ENCODE measurements at regions not wholly inside any gene's neighbourhood (a gene's known extent, or its start where the extent isn't known, plus 50 kb on each side); places are given as distances from the start of the nearest gene placed in this dataset.

DNA sequence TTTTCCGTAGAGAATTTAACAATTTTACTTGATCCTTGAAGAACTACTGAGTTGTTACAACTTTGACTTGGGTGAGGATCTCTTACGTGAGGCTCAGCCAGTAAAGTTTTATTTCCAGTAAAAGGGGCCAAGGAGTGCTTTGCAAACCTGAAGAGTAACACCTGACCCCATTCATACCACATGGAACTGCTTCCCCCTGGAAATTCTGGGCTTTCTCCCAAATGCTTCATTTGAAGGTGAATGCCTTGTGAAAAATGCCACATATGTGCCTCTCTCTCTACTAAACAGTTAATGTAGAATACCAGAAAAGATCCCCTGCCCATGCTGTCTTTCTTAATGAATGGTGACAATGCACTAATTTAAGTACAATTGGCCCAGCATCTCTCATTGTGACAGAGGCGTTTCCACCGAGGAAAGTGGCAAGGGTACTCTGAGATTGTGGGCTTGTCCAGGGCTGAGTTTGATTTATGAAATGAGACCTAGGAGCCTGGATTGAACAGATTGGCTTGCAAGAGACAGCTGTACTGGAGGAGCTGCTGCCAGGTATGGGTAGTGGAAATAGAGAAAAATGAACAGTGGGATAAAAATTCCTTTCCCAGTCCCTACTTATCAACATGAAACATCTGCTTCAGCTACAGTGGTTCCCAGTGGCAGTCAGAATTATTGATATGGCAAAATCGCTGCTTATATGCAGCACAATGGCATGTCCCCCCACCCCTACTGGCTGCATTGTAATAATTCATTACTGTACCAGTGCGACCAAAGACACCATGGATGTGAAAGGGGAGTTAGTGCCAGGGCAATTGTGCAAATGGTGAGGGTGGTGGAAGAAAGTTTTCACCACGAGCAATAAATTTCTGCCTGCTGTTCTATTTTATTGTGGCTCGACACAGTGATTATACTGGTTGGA lies 843.7 kb upstream of the WWC1 start:
- no peak for DNase-seq

DNA sequence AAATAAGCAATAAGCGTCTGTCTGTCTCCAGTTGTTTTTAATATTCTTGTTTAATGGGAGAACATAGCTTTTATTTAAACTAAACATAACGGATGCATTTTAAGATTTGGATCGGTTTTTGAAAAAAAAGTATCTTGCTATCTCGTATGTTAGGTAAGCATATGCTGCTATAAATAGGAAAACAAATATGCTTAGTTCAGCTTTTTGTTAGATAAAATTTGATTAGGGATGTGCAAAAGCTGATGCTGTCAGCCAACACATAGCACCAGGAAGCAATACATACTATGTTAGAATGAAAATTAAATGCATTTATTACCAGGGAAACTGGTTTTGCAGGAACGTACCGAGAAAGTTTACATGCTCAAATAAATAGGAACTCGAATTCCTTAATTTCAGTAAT lies 843.1 kb upstream of the WWC1 start:
- no peak for DNase-seq

DNA sequence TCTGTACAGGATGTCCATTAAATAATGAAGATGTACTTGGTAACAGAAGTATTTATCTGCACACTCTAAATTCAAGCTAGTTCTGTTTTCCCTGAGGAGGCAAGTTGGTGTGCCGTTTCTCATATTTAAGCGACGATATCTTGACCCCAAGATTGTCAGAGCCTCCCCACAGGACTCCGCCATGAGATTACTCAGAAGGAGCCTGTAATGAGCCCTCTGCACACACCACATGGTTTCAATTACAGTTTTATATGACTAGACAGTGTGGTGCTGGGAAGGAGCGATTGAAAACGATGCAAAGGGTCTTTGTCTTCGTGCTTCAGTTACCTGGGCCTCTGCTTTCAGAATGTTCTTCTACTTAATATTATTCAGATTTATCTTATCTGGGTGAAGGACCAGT lies 840.4 kb upstream of the WWC1 start:
- no peak for DNase-seq

DNA sequence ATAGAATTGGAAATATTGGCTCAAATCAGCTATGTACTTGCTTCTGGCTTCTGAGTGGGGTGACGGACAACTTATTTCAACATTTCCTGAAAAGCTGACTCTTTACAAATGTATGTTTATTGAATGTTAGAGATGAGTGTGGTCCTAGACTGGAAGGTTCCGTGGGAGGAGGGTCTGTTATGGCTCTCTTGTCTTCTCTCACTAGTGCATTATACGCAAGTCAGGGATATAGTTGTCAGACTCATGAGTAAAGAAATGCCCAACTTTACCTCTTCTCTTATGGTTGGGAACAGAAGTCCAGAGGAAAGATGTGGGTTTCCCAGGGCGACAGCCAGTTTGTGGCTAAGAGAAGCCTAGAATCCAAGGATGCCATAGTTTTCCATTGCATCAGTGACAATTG lies 839.3 kb upstream of the WWC1 start:
- no peak for DNase-seq

DNA sequence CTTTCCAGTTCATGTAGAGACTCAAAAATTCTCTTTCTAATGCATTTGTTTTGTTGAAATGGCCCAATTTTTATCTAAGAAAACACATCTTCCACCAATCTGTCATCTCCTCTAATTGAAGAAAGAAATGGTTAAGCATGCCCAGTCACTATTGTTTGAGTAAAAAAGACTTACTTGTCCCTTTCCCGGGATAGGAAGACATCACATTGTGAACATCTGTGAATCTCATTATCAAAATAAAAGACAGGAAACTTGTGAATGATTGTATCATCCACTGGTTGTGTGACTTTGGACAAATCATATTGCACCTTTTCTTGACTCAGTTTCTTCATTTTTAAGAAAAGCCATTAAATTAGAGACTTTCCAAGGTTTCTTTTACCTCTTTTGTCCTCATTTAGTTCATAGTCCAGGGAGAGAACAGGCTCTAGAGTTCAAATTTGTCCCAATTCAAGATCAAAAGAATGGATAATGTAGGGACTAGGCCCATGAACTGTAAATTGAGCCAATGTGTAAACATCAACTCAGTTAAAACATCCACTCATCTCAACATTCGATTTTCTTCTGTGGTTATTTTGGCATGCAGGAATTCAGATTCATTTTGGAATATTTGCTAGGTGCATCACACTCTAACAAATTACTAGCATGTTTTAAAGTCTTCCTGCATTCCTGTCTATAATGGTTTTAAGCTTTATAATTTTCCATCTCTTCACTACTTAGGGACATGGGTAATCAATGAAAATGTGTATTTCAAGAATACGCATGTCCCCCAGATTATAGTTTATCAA lies 838.0 kb upstream of the WWC1 start:
- DNase-seq, result no peak

DNA sequence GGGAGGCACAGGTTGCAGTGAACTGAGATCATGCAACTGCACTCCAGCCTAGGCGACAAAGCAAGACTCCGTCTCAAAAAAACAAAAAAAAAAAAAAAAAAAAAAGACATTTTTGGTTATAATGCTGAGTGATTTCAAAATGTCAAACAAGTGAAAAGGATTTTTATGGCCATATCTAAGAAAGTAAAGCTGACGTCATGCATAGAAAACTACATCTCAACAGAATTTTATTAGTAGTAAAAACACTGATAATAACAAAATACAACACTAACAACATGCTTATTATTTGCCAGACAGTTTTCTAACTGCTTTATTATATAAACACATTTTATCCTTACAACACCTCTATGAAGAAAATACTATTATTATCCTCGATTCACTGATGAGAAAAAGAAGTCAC lies 833.0 kb upstream of the WWC1 start:
- no peak for DNase-seq

DNA sequence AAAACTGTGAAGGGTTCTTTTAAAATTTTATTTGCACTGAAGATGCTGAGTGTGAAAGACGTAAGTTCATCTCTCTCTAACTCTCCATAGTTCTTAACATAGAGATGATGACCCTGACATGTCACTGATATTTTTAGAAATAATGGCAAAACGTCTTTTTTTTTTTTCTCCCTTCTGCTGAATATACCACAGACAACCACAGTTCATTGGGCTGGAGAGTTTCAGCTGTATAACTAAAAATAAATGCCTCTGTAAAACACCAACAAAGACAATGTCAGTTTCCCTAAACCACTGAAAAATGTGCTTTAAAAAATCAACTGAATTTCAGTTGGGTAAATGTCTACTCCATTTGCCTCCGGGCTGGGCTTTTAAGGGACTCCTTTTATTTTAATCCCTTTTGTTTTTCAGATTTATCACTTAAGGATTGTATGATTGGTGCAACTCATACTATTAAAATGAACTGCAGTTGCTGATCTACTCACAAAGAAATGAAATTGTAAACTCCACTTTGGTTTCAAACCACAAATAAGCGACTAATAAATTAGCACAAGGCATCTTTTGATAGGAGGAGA lies 830.9 kb upstream of the WWC1 start:
- no peak for DNase-seq

DNA sequence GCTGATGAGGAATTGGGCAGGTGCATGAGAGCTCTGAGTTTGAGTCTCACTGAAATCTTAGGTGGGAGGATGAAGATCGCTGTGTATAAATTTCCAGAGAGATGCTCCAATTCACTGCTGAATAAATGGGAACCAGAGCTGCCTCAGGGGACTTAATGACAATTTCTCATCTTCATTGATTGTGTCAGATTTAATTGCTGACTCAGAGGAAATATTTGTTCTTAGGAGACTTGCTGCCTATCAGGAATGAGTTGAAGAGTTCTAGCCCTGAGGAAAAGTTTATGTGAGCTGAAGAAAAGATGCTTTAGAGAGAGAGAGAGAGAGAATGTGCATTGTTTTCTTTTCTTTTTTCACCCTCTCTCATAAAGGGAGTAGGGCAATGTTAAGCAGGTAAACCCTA lies 827.5 kb upstream of the WWC1 start:
- DNase-seq, result no peak

DNA sequence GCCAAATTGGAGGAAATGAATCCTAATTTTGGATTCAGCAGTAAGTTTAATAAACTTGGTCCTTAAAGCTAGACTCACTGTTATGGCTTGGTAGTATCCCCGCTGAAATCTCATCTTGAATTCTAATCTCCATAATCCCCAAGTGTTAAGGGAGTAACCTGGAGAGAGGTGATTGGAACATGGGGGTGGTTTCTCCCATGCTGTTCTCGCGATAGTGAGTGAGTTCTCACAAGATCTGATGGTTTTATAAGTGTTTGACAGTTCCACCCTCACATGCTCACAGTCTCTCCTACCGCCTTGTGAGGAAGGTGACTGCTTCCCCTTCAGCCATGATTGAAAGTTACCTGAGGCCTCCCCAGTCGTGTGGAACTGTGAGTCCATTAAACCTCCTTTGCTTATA lies 824.5 kb upstream of the WWC1 start:
- DNase-seq, result no peak

DNA sequence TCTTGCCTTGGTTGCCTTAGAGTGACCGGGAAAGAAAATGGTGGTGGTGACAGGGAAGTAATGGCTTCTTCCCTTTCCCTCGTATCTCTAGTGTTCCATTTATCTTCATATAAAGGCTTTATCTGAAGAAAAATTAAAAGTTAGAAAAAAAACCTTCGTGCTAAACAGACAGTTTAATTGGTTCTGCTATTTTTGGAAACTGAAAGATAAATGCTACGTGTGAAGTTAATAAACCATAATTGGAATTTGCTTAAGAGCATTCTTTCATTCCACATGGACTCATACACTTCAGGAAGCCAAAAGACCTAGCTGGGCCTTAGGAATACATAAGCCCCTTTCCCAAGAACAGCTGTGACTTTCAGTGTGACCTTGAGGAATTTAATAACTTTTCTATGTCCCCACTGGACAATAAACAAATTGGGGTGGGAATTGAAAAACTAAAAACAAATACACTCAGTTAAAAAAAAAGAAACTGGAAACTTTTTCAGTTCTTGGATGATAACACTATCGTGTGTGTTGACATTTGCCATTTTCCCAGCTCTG lies 818.8 kb upstream of the WWC1 start:
- DNase-seq, result no peak

DNA sequence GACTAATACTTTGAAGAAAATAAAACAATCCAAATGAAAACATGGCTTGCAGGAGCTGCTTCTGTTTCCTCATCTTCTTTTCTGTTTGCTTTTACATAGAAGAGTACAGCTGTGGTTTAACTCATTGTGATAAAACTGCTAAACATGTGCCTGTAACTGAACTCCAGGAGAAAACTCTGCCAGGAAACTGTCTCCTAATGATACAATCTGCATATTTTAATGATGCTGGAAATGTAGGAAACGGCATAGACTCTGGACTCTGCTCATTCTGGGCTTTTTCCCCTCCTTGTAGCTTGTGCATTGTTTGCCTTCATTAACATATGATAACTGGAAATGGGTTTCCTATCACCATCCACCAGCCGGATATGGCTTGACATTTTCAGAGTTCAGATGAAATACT lies 813.3 kb upstream of the WWC1 start:
- no peak for DNase-seq

DNA sequence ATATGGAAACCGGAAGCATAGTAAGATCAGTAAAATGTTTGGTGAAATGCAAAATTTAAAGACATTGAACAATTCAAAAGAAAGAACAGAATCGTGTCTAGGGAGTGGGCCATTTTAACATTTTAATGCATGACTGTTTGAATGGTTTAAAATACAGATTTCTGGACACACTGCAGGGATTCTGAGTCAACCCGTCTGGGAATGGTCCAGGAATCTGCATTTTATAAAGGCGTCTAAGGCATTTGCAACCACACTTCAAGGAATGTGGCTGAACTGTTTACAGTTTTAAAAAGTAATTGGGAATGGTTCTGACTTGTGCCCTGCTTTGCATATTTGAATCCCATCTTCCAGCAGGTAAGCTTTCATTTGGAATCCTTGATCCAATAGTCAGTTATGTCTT lies 811.7 kb upstream of the WWC1 start:
- no peak for DNase-seq

DNA sequence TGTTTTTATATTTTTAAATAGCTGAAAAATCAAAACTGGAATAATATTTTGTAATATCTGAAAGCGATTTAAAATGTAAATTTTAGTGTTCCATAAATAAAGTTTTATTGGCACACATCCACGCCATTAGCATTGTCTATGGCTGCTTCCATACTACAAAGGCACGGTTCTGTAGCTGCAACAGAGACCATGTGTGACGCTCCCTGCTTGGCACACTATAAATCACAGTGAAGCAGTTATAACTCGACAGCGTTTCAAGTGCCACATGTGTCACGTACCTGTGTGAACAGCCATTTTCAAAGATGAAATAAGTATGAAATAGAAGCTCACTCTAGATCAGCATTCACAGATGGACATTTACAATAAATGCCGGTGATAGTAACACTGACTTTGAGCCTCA lies 810.1 kb upstream of the WWC1 start:
- no peak for DNase-seq

DNA sequence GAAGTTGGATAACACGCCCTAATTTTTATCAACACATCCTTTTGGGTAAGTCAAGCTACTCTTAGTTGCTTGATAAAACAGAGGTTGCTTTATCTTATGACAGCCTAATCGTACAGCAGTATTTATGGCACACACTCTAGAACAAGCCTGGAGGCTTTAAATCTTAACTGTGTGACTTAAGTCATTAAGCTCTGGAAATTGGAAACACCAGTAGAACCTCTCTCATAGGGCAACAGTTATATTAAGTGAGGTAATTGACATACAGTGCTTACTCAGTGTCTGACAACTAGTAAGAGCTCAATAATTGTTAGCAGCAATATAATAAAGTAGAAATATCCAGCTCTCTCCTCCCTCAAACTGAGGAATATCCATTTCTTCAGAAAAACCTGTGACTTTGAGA lies 808.9 kb upstream of the WWC1 start:
- DNase-seq, result no peak

DNA sequence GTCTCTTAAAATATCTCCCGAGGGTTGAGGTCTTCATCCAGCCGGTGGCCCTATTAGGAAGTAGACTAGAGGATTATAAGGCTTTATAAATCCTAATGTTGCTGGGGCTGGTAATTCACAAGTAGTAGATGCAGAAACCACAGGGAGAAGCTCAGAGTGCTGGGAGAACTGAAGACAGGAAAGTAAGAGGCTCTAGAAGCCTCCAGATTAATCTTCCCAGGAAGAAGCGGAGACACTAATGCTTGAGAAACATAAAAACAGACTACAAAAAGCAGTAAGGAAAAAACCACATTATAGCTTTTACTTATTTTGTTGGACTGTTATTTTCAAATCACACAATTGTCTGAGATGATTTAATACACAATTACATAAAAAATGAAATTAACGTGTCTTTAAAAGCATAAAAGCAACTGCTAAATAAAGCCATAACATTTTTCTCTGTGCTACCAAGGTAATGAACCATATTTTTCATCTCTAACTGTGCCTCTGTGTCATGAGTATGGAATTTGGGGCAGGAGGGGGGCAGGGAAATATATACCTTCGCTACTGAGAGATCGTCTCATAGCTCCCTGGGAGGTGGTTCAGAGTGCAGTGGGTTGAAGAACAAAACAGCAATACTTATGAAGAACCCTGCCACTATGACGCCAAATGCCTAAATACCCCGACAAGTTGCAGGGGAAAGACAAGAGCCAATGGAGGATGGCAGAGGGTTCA lies 806.2 kb upstream of the WWC1 start:
- no peak for DNase-seq

DNA sequence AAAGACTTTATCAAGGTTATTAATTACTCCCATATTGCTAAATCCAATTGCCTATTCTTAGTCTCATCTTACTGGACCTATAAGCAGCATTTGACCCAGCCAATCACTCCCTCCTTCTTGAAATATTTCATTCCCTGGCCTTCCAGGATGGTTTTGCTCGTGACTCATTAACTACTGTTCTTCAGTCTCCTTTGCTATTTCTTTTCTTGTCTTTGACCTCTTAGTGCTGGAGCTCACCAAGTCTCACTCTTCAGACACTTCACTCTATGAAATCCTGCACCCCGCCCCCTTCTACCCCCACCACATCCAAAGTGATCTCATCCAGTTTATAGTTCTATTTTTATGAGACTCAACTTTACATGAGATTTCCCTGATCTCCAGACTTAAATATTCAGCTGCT lies 803.1 kb upstream of the WWC1 start:
- no peak for DNase-seq

DNA sequence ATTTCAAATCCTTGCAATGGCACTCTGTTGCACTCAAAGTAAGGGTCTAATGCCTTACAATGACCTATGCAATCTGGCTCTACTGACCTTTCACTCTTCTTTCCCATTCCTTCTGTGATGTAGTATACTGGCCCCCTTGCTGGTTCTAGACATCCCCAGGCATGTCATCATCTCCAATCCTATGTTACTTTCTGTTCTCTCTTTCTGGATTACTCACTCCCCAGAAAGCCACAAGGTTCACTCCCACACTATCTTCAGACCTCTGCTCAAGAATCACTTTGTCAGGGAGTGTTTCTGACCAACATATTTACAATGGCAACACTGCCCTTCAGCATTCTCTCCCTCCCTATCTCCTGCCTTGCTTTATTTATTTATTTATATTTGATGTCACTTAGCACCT lies 802.2 kb upstream of the WWC1 start:
- DNase-seq, result no peak

DNA sequence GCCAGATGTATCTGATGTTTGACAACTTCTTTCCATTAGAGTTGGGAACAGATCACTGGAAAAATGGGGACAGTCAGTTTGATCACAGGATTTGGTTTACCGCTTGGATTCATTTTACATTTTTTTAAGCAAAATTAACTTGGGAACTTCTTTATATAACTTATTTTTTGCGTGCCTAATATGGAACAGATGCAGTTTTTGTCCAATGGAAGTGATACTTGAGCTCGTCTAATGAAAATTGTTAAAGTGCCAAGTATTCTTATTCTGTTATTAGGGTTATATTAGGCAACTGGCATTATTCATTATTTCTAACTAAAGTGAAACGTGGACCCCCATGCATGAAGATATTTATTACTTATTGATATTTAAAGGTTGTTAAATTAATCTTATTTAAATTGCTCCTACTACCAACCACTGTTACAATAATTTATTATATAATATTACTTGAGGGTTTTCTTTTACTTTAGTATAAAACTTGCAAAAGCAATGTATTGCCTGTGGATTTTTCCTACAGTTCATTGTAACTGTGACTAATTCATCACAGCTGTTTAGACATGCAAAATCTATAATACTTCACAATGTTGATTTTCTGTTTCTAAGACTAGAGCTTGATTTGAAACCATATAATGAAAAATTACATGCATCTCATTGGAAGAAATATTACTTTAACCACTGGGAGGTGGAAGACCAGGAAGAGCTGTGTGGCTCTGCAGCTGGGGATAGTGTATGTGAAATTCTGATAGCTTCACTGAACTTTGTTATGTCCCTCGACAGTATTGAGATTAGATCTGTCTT lies 787.3 kb upstream of the WWC1 start:
- no peak for DNase-seq

DNA sequence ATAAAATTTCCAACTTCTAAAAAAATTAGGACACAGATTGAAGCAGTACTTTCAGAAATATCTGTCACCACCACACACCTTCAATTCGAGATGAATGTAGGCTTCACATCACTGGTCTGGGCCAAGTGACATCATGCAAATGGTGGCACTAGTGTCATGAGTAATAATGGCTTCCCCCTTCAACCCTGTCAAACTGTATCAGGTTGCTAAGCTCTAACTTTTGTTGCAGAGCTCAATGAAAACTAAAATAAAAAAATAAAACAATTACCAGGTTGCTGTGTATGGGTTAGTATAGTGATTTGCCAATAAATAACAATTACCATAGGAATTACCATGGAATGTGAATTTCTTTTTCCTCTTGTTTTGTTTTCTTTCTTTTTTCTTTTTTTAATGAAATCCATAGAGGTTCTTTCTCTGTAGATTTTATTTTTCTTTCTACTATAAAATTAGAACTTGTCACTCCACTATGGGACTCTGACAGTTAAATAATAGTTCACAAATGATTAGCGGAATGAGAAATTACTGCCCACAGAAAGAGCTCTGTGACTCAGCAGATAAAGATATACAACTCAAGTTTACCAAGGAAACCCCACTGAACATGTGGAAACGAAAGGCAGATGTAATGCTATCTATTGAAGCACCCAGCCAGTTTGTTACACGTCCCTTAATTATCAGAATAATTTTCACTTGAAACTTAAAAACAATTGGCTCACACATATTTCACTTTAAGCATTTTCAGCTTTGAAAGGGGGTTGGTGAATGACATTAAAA lies 783.8 kb upstream of the WWC1 start:
- no peak for DNase-seq

DNA sequence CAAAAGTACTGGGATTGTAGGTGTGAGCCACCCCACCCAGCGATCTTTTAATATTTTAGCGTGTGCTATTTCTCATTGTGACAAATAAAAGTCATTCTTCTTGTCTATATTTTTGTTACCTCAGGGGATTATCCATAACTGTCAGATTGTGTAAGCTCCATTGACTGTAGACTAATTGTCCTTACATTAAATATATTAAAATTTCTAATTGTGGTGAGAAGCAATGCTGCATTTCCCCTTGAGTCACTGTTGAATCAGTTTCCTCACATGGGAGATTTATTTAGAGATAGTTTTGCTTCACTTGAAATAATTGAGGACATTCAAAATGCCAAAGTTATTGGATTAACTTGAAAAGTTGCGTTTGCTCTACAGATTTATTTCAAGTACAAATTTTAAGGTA lies 782.4 kb upstream of the WWC1 start:
- no peak for DNase-seq

DNA sequence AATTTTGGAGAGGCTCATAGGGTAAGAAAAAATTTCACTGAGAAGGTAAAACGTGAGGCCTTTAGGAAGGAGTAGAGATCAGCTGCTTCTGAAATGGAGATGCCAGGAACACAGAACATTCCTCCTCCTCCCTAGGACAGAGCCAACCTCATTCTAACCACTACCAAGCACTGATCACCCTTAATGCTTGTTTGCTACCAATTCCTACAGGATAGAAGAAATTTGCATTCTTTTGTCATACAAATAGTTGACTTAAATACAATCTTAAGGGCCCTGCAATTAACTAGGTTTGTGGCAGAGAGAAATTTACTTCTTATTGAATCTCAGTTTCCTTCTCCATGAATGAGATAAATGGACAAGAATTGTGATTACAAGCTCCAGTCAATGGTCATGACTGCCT lies 780.2 kb upstream of the WWC1 start:
- no peak for DNase-seq
